HepG2 (cell line): ENCODE measurements at regions not wholly inside any gene's neighbourhood (a gene's known extent, or its start where the extent isn't known, plus 50 kb on each side); places are given as distances from the start of the nearest gene placed in this dataset.
"Not testable (repeated sequence)": the region's sequence is repeated elsewhere in the genome, so short reads cannot be mapped to it uniquely, and the experiment has no call there.

Experiments
- ATAC-seq: fragments of 200-7000 bp; cut with Tn5 transposase; 3 replicates; pipeline ENCODE4 v1.9.1; 2020; ENCODE audit warnings: mild to moderate bottlenecking, moderate library complexity
- BruUV-seq: library from RNA; stranded (reverse); fragments of 400-500 nt; replicated peaks from 2 replicates; lab custom pipeline; 2021; lab: Mats Ljungman, UMichigan
- CTCF ChIA-PET: fragments of 300-600 bp; formaldehyde crosslinking; extraction: SDS; loops from one replicate; lab custom pipeline; 2021; ENCODE audit warnings: low total read pairs, inconsistent platforms, low intra/inter-chr PET ratio; lab: Yijun Ruan, JAX
- POLR2A ChIA-PET: fragments of 350-600 bp; sonication (Branson Sonifier 250); formaldehyde crosslinking; loops from one replicate; lab custom pipeline; 2020; ENCODE audit warnings: antibody characterized with exemption, inconsistent platforms; lab: Yijun Ruan, JAX
- DNase-seq: peaks from one replicate; pipeline ENCODE4 v3.0.0-alpha.2; 2015; ENCODE audit warnings: low spot score
- FAIRE-seq: peaks from 3 replicates; lab custom pipeline; 2011; peaks lifted over from hg19 to GRCh38; lab: Jason Lieb, UNC
- H2AFZ ChIP-seq: one replicate; pipeline ENCODE4 v1.6.1; 2011; ENCODE audit warnings: low read length, inconsistent platforms
- H3K27ac ChIP-seq: fragments of 300-600 bp; 3 replicates; pipeline ENCODE4 v1.8.0; 2011; ENCODE audit warnings: mixed run types, mild to moderate bottlenecking, mixed read lengths, low read length, inconsistent platforms; ENCODE audit not compliant: insufficient read depth; ENCODE audit errors: extremely low read length
- H3K27me3 ChIP-seq, 2 experiments: fragments of 200-600 bp in 1 of 2; 2 replicates in 1 of 2; 3 replicates in 1 of 2; pipeline versions ENCODE4 v1.6.0 to v1.8.0; 2011; ENCODE audit warnings: low read length in 2 of 2, mild to moderate bottlenecking in 2 of 2, moderate library complexity in 2 of 2, inconsistent platforms in 1 of 2; ENCODE audit not compliant: insufficient read depth in 2 of 2, control insufficient read depth in 1 of 2
- H3K36me3 ChIP-seq, 2 experiments: fragments of 200-600 bp in 1 of 2; replicated peaks in 1 of 2; 2 replicates in 1 of 2; 3 replicates in 1 of 2; pipeline versions ENCODE4 v1.5.1 to v1.8.0; 2011; ENCODE audit warnings: low read length in 2 of 2, inconsistent platforms in 1 of 2; ENCODE audit not compliant: insufficient read depth in 2 of 2, control insufficient read depth in 1 of 2
- H3K4me1 ChIP-seq: 2 replicates; pipeline ENCODE4 v1.5.1; 2012; ENCODE audit warnings: low read length, inconsistent platforms; ENCODE audit not compliant: insufficient read depth
- H3K4me2 ChIP-seq: 2 replicates; pipeline ENCODE4 v1.6.0; 2011; ENCODE audit warnings: low read depth, low read length, inconsistent platforms
- H3K4me3 ChIP-seq, 3 experiments: fragments of 200-600 bp in 1 of 3; sonication (generic), shearing (Covaris generic) in 1 of 3; replicated peaks in 1 of 3; 2 replicates each; pipeline ENCODE4 v1.5.1; 2011 to 2016; ENCODE audit warnings: low read length in 3 of 3, inconsistent platforms in 2 of 3, low read depth in 2 of 3, mild to moderate bottlenecking in 2 of 3, control low read depth in 1 of 3, mixed read lengths in 1 of 3; ENCODE audit not compliant: insufficient read depth in 1 of 3
- H3K79me2 ChIP-seq: one replicate; pipeline ENCODE4 v1.6.1; 2011; ENCODE audit warnings: low read length, inconsistent platforms; ENCODE audit not compliant: insufficient read depth
- H3K9ac ChIP-seq: 2 replicates; pipeline ENCODE4 v1.6.0; 2011; ENCODE audit warnings: mild to moderate bottlenecking, low read depth, low read length, inconsistent platforms; ENCODE audit not compliant: insufficient read depth
- H3K9me3 ChIP-seq: 2 replicates; pipeline ENCODE4 v1.5.1; 2012; ENCODE audit warnings: mild to moderate bottlenecking, low read length
- H4K20me1 ChIP-seq: 2 replicates; pipeline ENCODE4 v1.6.0; 2011; ENCODE audit warnings: inconsistent platforms, mild to moderate bottlenecking, low read length, moderate library complexity; ENCODE audit not compliant: insufficient read depth
- ZNF205 ChIP-seq: IDR thresholded peaks from 2 replicates; pipeline ENCODE4 v1.6.1; 2018; ENCODE audit warnings: missing biosample characterization, missing genetic modification reagents
- ZNF616 ChIP-seq: sonication (generic); formaldehyde crosslinking; IDR thresholded peaks from 2 replicates; pipeline ENCODE4 v1.5.0; 2020; ENCODE audit warnings: low read depth, mild to moderate bottlenecking, missing genetic modification reagents
- ZNF780A ChIP-seq: sonication (generic); formaldehyde crosslinking; IDR thresholded peaks from 2 replicates; pipeline ENCODE4 v1.8.0; 2022; ENCODE audit warnings: mild to moderate bottlenecking, missing genetic modification reagents, moderate library complexity
- WGBS: methylation state at CpG from one replicate; pipeline ENCODE4 v1.1.6; 2017; ENCODE audit warnings: low lambda C conversion rate; 5-methylcytosine and 5-hydroxymethylcytosine counted together
- in situ Hi-C: cut with HindIII; loops from 2 replicates; pipeline ENCODE4 v1.10.0; 2017; ENCODE audit warnings: low pct_unique_long_range_greater_than_20kb; ENCODE audit not compliant: extremely low pct_ligation_motif_present
- intact Hi-C: fragments of 100-400 bp; cut with micrococcal nuclease; formaldehyde crosslinking; loops from one replicate; pipeline ENCODE4 v1.10.0; 2022; ENCODE audit not compliant: unreplicated experiment
- TF ChIP-seq, protein P1 (sequence below): sonication (generic); formaldehyde crosslinking; IDR thresholded peaks from 2 replicates; pipeline ENCODE4 v1.9.0; 2022; ENCODE audit warnings: low read depth, missing genetic modification reagents
- TF ChIP-seq, protein P2 (sequence below): sonication (generic); formaldehyde crosslinking; IDR thresholded peaks from 2 replicates; pipeline ENCODE4 v1.5.1; 2020; ENCODE audit warnings: mild to moderate bottlenecking, missing genetic modification reagents, moderate library complexity

- TF ChIP-seq, protein P1, sequence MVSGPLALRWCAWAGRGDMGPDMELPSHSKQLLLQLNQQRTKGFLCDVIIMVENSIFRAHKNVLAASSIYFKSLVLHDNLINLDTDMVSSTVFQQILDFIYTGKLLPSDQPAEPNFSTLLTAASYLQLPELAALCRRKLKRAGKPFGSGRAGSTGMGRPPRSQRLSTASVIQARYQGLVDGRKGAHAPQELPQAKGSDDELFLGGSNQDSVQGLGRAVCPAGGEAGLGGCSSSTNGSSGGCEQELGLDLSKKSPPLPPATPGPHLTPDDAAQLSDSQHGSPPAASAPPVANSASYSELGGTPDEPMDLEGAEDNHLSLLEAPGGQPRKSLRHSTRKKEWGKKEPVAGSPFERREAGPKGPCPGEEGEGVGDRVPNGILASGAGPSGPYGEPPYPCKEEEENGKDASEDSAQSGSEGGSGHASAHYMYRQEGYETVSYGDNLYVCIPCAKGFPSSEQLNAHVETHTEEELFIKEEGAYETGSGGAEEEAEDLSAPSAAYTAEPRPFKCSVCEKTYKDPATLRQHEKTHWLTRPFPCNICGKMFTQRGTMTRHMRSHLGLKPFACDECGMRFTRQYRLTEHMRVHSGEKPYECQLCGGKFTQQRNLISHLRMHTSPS (CRISPR knock-in tag) = no peak
- TF ChIP-seq, protein P2, sequence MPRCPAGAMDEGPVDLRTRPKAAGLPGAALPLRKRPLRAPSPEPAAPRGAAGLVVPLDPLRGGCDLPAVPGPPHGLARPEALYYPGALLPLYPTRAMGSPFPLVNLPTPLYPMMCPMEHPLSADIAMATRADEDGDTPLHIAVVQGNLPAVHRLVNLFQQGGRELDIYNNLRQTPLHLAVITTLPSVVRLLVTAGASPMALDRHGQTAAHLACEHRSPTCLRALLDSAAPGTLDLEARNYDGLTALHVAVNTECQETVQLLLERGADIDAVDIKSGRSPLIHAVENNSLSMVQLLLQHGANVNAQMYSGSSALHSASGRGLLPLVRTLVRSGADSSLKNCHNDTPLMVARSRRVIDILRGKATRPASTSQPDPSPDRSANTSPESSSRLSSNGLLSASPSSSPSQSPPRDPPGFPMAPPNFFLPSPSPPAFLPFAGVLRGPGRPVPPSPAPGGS (CRISPR knock-in tag) = no peak
- TF ChIP-seq ZNF616 (CRISPR knock-in tag) = no peak
- no peak for TF ChIP-seq ZNF205 (CRISPR knock-in tag)
- TF ChIP-seq ZNF780A = no peak
Measured at GRCh38 chr7:13111230-13111629, 423.8 kb downstream of the ARL4A start (continued).

DNA sequence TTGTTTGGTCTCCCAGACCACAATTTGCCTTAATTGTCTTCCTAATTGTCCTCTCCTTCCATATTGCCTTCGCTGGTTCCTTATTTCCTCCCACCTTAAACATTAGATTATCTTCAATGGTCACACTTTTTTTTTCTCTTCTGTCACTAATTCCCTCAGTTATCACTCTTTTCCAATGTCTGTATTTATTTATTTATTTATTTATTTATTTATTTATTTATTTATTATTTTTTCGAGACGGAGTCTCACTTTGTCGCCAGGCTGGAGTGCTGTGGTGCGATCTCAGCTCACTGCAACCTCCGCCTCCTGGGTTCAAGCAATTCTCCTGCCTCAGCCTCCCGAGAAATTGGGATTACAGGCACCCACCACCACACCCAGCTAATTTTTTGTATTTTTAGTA lies 426.8 kb downstream of the ARL4A start:
- WGBS = 82% methylated on average over 7 of the region's 7 CpGs
- CTCF ChIA-PET = not testable (repeated sequence)
- in situ Hi-C loops = loop anchor here (25.0 kb wide), 1 partner anchor 427 kb away; the partner anchor contains the start of gene ARL4A

More for the DNA sequence above, 426.8 kb downstream of the ARL4A start:
- intact Hi-C loops = loop anchor here (10.0 kb wide), 1 partner anchor 589 kb away; no protein-coding TSS in a partner anchor
- H3K4me3 ChIP-seq, POLR2A ChIA-PET, H3K27ac ChIP-seq, H3K4me2 ChIP-seq, ATAC-seq, H3K9ac ChIP-seq, FAIRE-seq, H2AFZ ChIP-seq, H3K36me3 ChIP-seq, H4K20me1 ChIP-seq, H3K79me2 ChIP-seq, BruUV-seq, H3K27me3 ChIP-seq, DNase-seq, H3K9me3 ChIP-seq: not testable (repeated sequence)
- H3K4me1 ChIP-seq = peaks cover 10% of the 10 kb centered on the region; the same call in 1 of the 2 replicates
